GM10266 (cell line): ENCODE measurements at regions not wholly inside any gene's neighbourhood (a gene's known extent, or its start where the extent isn't known, plus 50 kb on each side); places are given as distances from the start of the nearest gene placed in this dataset.

ENCODE experiments used
- DNase-seq: peaks from one replicate; pipeline ENCODE4 v3.0.0; 2012; ENCODE audit errors: extremely low spot score
- TF ChIP-seq, protein P1 (sequence below): IDR thresholded peaks from 2 replicates; pipeline ENCODE4 v1.5.1; 2012; ENCODE audit warnings: mild to moderate bottlenecking, low read depth; ENCODE audit not compliant: control insufficient read depth, insufficient read depth; ENCODE audit errors: missing control alignments

DNA sequence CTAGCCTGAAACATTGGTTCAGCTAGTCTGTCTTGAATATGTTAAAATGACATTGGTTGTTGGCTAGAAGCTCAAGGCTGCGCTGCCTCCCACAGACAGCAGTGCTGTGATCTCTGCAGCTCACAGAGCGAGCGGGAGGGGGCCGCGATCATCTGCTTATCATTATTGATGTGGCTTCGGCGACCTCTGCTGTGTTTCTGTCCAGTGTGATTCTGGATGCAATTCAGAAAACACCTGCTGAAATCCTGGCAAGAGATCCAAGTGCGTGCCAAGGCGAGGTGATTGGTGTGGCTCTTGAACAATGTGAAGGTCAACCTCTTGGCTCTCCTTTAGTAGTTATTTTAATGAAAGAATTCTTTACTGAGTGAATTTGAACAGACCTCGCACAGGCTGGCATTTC is 142.3 kb upstream of the SASH1 start:
- no peak for DNase-seq
- TF ChIP-seq, protein P1, sequence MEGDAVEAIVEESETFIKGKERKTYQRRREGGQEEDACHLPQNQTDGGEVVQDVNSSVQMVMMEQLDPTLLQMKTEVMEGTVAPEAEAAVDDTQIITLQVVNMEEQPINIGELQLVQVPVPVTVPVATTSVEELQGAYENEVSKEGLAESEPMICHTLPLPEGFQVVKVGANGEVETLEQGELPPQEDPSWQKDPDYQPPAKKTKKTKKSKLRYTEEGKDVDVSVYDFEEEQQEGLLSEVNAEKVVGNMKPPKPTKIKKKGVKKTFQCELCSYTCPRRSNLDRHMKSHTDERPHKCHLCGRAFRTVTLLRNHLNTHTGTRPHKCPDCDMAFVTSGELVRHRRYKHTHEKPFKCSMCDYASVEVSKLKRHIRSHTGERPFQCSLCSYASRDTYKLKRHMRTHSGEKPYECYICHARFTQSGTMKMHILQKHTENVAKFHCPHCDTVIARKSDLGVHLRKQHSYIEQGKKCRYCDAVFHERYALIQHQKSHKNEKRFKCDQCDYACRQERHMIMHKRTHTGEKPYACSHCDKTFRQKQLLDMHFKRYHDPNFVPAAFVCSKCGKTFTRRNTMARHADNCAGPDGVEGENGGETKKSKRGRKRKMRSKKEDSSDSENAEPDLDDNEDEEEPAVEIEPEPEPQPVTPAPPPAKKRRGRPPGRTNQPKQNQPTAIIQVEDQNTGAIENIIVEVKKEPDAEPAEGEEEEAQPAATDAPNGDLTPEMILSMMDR = no peak

DNA sequence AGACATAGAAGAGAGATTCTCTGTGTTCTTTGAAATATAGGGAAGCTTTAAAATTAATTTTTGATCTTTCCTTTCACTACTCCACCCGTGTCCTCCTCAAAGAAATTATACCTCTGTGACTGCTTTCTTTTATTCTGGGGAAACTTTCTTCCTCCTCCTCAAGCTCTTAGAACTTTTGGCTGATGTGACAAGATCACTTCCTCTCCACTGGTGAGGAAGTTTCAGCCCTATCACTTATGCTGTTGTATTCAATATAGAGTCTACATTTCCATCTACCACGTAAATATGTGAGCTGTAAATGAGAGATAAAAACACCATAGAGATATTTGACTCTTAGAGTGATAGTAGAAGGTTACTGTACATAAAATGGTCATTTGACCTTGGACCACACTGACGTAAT is 141.9 kb upstream of the SASH1 start:
- TF ChIP-seq, protein P1 = no peak
- no peak for DNase-seq

DNA sequence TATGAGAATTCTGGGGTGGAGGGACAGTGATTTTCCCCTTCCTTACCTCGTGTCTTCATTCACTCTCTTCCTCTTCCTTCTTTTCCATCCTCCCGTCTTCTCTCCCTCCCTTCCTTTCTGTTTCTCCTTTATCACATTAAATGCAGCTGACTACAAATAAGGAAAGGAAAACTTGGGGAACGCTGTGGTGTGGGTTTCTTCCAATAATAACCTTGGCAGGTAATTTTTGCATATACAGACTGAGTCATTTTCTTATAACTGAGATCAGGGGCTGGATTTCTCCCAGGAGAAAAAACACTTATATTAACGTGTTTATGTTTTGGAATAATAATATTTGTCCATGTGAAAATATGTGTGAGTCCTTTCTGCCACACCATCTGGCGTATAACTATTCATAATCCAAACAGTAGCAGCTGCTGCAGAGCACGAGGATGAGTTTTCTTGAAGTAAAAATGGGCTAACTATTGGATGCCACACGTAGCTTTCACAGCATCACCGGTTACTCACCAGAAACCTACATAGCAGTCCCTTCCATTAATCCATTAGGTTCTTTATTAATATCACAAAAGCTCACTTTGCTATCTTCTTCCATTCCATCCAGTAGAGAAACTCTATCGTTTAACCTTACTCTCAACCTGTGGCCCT is 139.2 kb upstream of the SASH1 start:
- no peak for DNase-seq
- TF ChIP-seq, protein P1 = no peak

DNA sequence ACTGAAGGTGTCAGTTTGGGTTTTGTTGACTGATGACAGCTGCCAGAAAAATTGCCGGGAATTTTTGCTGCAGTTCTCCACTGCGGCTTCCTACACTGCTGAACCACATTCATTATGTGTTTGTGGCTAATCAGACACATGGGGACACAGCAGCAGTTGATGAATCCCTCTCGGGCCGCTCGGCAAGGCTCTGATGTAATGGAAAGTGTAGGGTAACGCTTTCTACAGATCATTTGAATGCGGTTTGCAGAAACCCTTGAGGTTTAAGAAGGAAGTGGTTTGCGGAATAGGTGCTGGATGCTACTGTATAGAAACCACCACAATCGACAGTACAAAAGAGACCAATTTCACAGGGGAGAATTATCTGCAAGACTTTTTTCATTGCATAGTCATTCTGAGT is 138.7 kb upstream of the SASH1 start:
- TF ChIP-seq, protein P1 = no peak
- peak; percentile 56 for DNase-seq

DNA sequence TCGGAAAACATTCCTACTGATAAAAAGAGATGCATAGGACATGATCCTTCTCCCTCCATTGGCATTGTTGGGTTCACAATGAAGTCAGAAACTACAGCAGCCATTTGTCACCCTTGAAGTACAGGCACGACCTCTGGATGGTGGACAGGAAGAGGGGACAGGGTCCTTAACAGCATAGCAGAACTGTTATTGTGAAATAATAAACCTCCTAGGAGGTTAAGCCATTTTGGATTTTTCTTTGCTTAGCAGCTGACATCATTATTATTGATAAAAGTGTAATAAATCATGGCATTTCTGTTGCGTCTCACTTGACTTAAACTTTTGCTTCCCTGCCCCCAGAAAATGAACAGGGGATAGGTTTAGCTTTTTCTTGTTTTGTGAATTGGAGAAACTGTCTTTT is 134.3 kb upstream of the SASH1 start:
- TF ChIP-seq, protein P1 = no peak
- no peak for DNase-seq

DNA sequence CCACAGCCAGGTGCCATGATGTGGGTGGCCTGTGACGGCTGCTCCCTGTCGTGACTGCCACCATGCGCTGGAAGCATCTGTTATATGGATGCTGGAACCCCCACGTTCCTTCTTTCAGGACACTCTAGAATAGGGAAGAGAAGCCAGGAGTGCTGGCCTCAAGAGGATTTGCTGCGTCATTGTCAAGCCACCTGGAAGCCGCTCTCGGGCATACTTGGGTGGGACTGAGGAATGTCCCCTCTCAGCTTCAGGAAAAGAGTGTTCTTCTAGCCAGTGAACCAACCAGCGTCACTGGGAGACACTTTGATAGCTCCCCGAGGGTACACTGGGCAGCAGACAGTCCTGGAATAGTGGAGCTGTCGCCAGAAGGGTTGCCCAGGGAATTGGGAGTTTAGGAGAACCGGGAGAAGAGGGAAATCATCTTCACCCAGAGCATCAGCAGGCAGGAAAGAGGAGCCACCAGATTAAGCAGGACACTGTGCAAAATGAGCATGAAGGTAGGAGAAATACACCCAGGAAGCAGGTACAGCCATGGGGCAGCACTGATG is 130.8 kb upstream of the SASH1 start:
- TF ChIP-seq, protein P1 = no peak

DNA sequence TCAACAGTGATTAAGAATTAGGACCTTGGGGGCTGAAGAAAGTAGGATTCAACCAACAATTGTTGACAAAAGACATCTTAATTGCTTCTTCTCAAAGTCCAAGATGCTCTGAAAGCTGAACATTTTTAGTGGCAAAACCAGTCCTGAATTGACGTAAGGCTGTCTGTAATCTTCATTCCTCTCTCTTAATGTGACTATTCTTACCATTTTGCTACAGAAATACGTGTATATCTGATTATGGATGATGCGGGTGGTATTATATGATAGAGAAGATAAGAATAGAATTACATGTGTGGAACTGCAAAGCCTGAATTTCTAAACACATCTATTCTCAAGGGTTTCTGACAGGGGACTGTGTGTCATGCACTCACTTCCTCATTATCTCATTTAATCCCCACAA is 130.3 kb upstream of the SASH1 start:
- TF ChIP-seq, protein P1 = no peak
- no peak for DNase-seq

More for the DNA sequence above, 130.8 kb upstream of the SASH1 start:
- DNase-seq = no peak
